ENCODE measurements at regions not wholly inside any gene's neighbourhood (a gene's known extent, or its start where the extent isn't known, plus 50 kb on each side); places are given as distances from the start of the nearest gene placed in this dataset.

- no peak for TF ChIP-seq POLR2AphosphoS5 (IDR thresholded peaks at IDR 0.05; ENCODE audit: low read depth, low read length)
- no peak for TF ChIP-seq FOXP2 (optimal IDR thresholded peaks at IDR 0.05; ENCODE audit: borderline replicate concordance, extremely low read depth, extremely low read length, insufficient read depth)
- TF ChIP-seq TAF1 (IDR thresholded peaks at IDR 0.05; ENCODE audit: borderline replicate concordance, insufficient read depth, low read length) = no peak
- TF ChIP-seq SIN3A (IDR thresholded peaks at IDR 0.05; ENCODE audit: borderline replicate concordance, insufficient read depth, low read length) = no peak
- no peak for TF ChIP-seq REST (IDR thresholded peaks at IDR 0.05; ENCODE audit: insufficient read depth in 1 of 2, low read depth in 2 of 2, low read length in 2 of 2)
These were observed 107.0 kb downstream of the VEGFA start for GRCh38 chr6:43877036-43877435.

- TF ChIP-seq TAF1 (IDR thresholded peaks at IDR 0.05; ENCODE audit: borderline replicate concordance, insufficient read depth, low read length) = no peak
- TF ChIP-seq POLR2AphosphoS5 (IDR thresholded peaks at IDR 0.05; ENCODE audit: low read depth, low read length) = no peak
- no peak for TF ChIP-seq SIN3A (IDR thresholded peaks at IDR 0.05; ENCODE audit: borderline replicate concordance, insufficient read depth, low read length)
- TF ChIP-seq FOXP2 (optimal IDR thresholded peaks at IDR 0.05; ENCODE audit: borderline replicate concordance, extremely low read depth, extremely low read length, insufficient read depth) = no peak
- TF ChIP-seq REST (IDR thresholded peaks at IDR 0.05; ENCODE audit: insufficient read depth in 1 of 2, low read depth in 2 of 2, low read length in 2 of 2) = no peak
These were observed 106.6 kb downstream of the VEGFA start for GRCh38 chr6:43876602-43877001.

- TF ChIP-seq SIN3A (IDR thresholded peaks at IDR 0.05; ENCODE audit: borderline replicate concordance, insufficient read depth, low read length) = no peak
- no peak for TF ChIP-seq REST (IDR thresholded peaks at IDR 0.05; ENCODE audit: insufficient read depth in 1 of 2, low read depth in 2 of 2, low read length in 2 of 2)
- no peak for TF ChIP-seq TAF1 (IDR thresholded peaks at IDR 0.05; ENCODE audit: borderline replicate concordance, insufficient read depth, low read length)
- TF ChIP-seq POLR2AphosphoS5 (IDR thresholded peaks at IDR 0.05; ENCODE audit: low read depth, low read length) = no peak
These were observed 106.0 kb downstream of the VEGFA start for GRCh38 chr6:43875849-43876572.

- TF ChIP-seq POLR2AphosphoS5 (IDR thresholded peaks at IDR 0.05; ENCODE audit: low read depth, low read length) (no peak), SIN3A (IDR thresholded peaks at IDR 0.05; ENCODE audit: borderline replicate concordance, insufficient read depth, low read length) (no peak), FOXP2 (optimal IDR thresholded peaks at IDR 0.05; ENCODE audit: borderline replicate concordance, extremely low read depth, extremely low read length, insufficient read depth) (no peak), REST (IDR thresholded peaks at IDR 0.05; ENCODE audit: insufficient read depth in 1 of 2, low read depth in 2 of 2, low read length in 2 of 2) (no peak), TAF1 (IDR thresholded peaks at IDR 0.05; ENCODE audit: borderline replicate concordance, insufficient read depth, low read length) (no peak)
These were observed 105.0 kb downstream of the VEGFA start for GRCh38 chr6:43874814-43875590.

Measured in PFSK-1 (cell line).